ENCODE measurements at regions not wholly inside any gene's neighbourhood (a gene's known extent, or its start where the extent isn't known, plus 50 kb on each side); places are given as distances from the start of the nearest gene placed in this dataset.

GRCh38 chr7:1288390-1288995, 55.8 kb downstream of the UNCX start (continued):
- no peak for TF ChIP-seq REST (IDR thresholded peaks at IDR 0.05; ENCODE audit: low read depth, low read length)

- no peak for DNase-seq
- H3K4me1 ChIP-seq (ENCODE audit: control insufficient read depth in 1 of 2, insufficient read depth in 2 of 2, low read depth in 1 of 2, low read length in 1 of 2) = peaks cover 0 to 4% of the 10 kb centered on the region in 2 experiments; a peak in 2 of 4 replicates
- no peak overlapping the region for H3K4me2 ChIP-seq
- TF ChIP-seq TAF1 (IDR thresholded peaks at IDR 0.05; ENCODE audit: borderline replicate concordance, low read depth, low read length) (no peak), PBX3 (IDR thresholded peaks at IDR 0.05) (no peak), MXI1 (IDR thresholded peaks at IDR 0.05; ENCODE audit: low read depth, low read length) (no peak), EP300 (IDR thresholded peaks at IDR 0.05; ENCODE audit: borderline replicate concordance in 1 of 2, low read depth in 1 of 2, low read length in 1 of 2) (no peak), YY1 (IDR thresholded peaks at IDR 0.05; ENCODE audit: low read depth) (no peak), SMC3 (IDR thresholded peaks at IDR 0.05; ENCODE audit: low read depth, low read length) (no peak), MEF2A (IDR thresholded peaks at IDR 0.05; ENCODE audit: borderline replicate concordance, low read depth) (no peak), FOXM1 (IDR thresholded peaks at IDR 0.05; ENCODE audit: low read depth) (no peak), TCF12 (IDR thresholded peaks at IDR 0.05) (no peak), FOSL2 (IDR thresholded peaks at IDR 0.05; ENCODE audit: borderline replicate concordance, low read depth) (no peak), RFX5 (IDR thresholded peaks at IDR 0.05; ENCODE audit: low read length) (no peak), GABPA (IDR thresholded peaks at IDR 0.05; ENCODE audit: low read depth) (no peak), GATA2 (CRISPR knock-in tag; IDR thresholded peaks at IDR 0.05) (no peak), JUND (IDR thresholded peaks at IDR 0.05) (no peak)
- H3K36me3 ChIP-seq (replicated peaks in 1 of 2; ENCODE audit: control insufficient read depth in 1 of 2, insufficient read depth in 2 of 2, low read length in 1 of 2) = no peaks in the 10 kb centered on the region
- H3K9me3 ChIP-seq = no peaks in the 10 kb centered on the region
- no peak overlapping the region for H2AFZ ChIP-seq (ENCODE audit: low read depth)
- H3K9me2 ChIP-seq = no peaks in the 10 kb centered on the region
- H3F3A ChIP-seq (replicated peaks; ENCODE audit: insufficient read depth) = peaks cover 8% of the 10 kb centered on the region
- POLR2A ChIA-PET = no interaction called here
- H3K27ac ChIP-seq (ENCODE audit: low read depth in 2 of 2, low read length in 1 of 2) = no peak overlapping the region
- WGBS (ENCODE audit: low lambda C conversion rate) = 22% methylated on average over 17 of the region's 32 CpGs
- CTCF ChIA-PET = interaction anchor here (0.7 to 3.3 kb wide), 5 partner anchors 27 to 143 kb away, joined by 3 to 9 read pairs (median 4); no protein-coding TSS in a partner anchor
- 0 out of 2 replicates have a peak, but pooled peaks cover 13% of the 10 kb centered on the region for H4K20me1 ChIP-seq (ENCODE audit: insufficient read depth)
- H3K79me2 ChIP-seq (ENCODE audit: insufficient read depth) = no peaks in the 10 kb centered on the region
- no peak overlapping the region for H3K9ac ChIP-seq
- peaks cover 100% of the 10 kb centered on the region for H3K27me3 ChIP-seq (ENCODE audit: insufficient read depth)
- H3K4me3 ChIP-seq (ENCODE audit: low read depth in 2 of 2, low read length in 1 of 2) = no peak overlapping the region
Measured at GRCh38 chr7:1288996-1289551, 56.4 kb downstream of the UNCX start.
